ENCODE measurements at regions not wholly inside any gene's neighbourhood (a gene's known extent, or its start where the extent isn't known, plus 50 kb on each side); places are given as distances from the start of the nearest gene placed in this dataset.

DNA sequence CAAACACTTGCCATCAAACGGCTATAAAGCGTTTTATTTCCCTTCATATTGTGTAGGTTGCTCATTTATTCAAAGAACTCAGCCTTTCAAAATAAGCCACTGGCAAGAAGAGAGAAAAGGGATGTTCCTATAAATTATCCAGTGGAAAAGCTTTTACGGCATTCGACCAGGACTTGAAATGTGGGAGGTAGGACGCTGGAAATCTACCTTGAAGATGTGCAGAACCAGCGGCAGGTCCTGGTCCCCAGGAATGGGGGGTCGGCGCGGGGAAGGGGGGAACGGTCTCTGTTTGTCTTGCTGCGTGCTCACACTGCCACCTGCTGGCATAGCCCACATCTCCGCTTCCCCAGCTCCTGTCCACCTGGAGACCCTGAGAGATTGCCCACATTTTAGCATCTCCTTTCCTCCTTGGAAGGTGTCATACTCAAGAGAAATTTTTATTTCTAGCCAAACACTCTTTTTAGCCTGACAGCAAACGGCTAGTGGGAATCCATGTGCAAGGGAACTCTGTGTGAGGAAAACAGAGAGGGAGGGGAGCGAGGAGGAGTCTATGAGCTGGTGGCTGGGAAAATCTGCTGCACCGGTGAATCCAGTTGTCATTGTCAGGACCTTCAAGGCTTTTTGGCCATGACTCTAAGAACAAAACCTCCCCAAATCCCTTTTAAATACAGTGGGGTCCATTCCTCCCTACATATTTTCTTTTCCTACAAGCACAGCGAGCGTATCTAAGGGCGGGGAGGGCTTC, 349.0 kb upstream of the PKDCC start:
- Histone ChIP-seq H3K27ac (ENCODE audit: low read depth in 1 of 2, low read length in 2 of 2) (no peak overlapping the region), H2AFZ (ENCODE audit: insufficient read depth, low read depth, low read length, poor library complexity, severe bottlenecking) (no peak overlapping the region), H3K79me2 (ENCODE audit: insufficient read depth, low read length) (no peaks in the 10 kb centered on the region), H3K9ac (ENCODE audit: insufficient read depth, low read length, poor library complexity, severe bottlenecking) (no peak overlapping the region), H3K4me1 (ENCODE audit: control insufficient read depth in 1 of 2, insufficient read depth in 2 of 2, low read length in 2 of 2) (peaks cover 3 to 7% of the 10 kb centered on the region in 2 donors), H3K4me2 (replicated peaks; ENCODE audit: extremely low read depth, low read length, poor library complexity, severe bottlenecking) (no peak overlapping the region), H3K9me3 (replicated peaks in 1 of 2; ENCODE audit: control insufficient read depth in 1 of 2, insufficient read depth in 1 of 2, low read length in 2 of 2) (no peaks in the 10 kb centered on the region), H4K20me1 (ENCODE audit: insufficient read depth, low read length) (no peaks in the 10 kb centered on the region), H3K36me3 (replicated peaks in 1 of 2; ENCODE audit: control insufficient read depth in 1 of 2, insufficient read depth in 2 of 2, low read length in 2 of 2) (no peaks in the 10 kb centered on the region), H3K4me3 (replicated peaks in 1 of 3; ENCODE audit: low read depth in 2 of 3, low read length in 3 of 3) (no peak overlapping the region), H3K27me3 (ENCODE audit: control insufficient read depth in 2 of 2, insufficient read depth in 2 of 2, low read length in 2 of 2) (no peaks in the 10 kb centered on the region)
- no peak for DNase-seq
- peaks cover 3 to 4% (median 3%) of the 10 kb centered on the region in 3 donors for H3K27me3 Mint-ChIP-seq (ENCODE audit: low read depth in 3 of 3)
- no peaks in the 10 kb centered on the region for H3K36me3 Mint-ChIP-seq
- H3K4me3 Mint-ChIP-seq, result peak overlapping the region; percentile 36 to 40
- no peak overlapping the region for H3K27ac Mint-ChIP-seq
- 29% methylated on average over 5 of the region's 18 CpGs for WGBS (ENCODE audit: insufficient coverage)
- peaks cover 12% of the 10 kb centered on the region for H3K4me1 Mint-ChIP-seq
- H3K9me3 Mint-ChIP-seq, result peaks cover 0 to 1% (median 0%) of the 10 kb centered on the region in 7 donors
- intact Hi-C loops (cut with micrococcal nuclease), result loop anchor here in 1 of 2 donors (10.0 kb wide), 1 partner anchor 1784 kb away; no protein-coding TSS in a partner anchor
- TF ChIP-seq, protein P1, sequence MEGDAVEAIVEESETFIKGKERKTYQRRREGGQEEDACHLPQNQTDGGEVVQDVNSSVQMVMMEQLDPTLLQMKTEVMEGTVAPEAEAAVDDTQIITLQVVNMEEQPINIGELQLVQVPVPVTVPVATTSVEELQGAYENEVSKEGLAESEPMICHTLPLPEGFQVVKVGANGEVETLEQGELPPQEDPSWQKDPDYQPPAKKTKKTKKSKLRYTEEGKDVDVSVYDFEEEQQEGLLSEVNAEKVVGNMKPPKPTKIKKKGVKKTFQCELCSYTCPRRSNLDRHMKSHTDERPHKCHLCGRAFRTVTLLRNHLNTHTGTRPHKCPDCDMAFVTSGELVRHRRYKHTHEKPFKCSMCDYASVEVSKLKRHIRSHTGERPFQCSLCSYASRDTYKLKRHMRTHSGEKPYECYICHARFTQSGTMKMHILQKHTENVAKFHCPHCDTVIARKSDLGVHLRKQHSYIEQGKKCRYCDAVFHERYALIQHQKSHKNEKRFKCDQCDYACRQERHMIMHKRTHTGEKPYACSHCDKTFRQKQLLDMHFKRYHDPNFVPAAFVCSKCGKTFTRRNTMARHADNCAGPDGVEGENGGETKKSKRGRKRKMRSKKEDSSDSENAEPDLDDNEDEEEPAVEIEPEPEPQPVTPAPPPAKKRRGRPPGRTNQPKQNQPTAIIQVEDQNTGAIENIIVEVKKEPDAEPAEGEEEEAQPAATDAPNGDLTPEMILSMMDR (IDR thresholded peaks at IDR 0.05), result peak; percentile 59

DNA sequence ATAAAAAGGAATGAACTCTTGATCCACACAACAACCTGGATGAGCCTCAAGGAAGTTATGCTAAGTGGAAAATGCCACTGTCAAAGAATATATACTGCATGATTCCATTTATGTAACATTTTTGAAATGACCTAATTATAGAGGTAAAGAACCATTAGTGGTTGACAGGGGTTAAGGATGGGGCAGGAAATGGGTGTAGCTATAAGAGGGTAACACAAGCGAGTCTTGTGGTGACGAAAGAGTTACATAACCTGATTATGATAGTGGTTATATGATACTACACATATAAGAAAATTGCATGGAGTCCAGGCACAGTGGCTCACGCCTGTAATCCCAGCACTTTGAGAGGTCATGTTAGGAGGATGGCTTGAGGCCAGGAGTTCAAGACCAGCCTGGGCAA, 346.6 kb upstream of the PKDCC start:
- Mint-ChIP-seq H3K9me3 (no peaks in the 10 kb centered on the region), H3K36me3 (no peaks in the 10 kb centered on the region), H3K27ac (peak overlapping the region in 1 of 7 donors; percentile 8), H3K4me1 (peaks cover 12% of the 10 kb centered on the region), H3K27me3 (ENCODE audit: low read depth in 3 of 3) (peaks cover 0 to 4% (median 3%) of the 10 kb centered on the region in 3 donors), H3K4me3 (no peak overlapping the region)
- WGBS (ENCODE audit: insufficient coverage), result no CpG with 5 or more reads among the region's 3 CpGs
- DNase-seq, result no peak
- no peak overlapping the region for H2AFZ ChIP-seq (ENCODE audit: insufficient read depth, low read depth, low read length, poor library complexity, severe bottlenecking)
- no peak overlapping the region for H3K9ac ChIP-seq (ENCODE audit: insufficient read depth, low read length, poor library complexity, severe bottlenecking)
- H4K20me1 ChIP-seq (ENCODE audit: insufficient read depth, low read length), result no peaks in the 10 kb centered on the region
- no peak overlapping the region for H3K27ac ChIP-seq (ENCODE audit: low read depth in 1 of 2, low read length in 2 of 2)
- H3K4me3 ChIP-seq (replicated peaks in 1 of 3; ENCODE audit: low read depth in 2 of 3, low read length in 3 of 3), result no peak overlapping the region
- no peaks in the 10 kb centered on the region for H3K9me3 ChIP-seq (replicated peaks in 1 of 2; ENCODE audit: control insufficient read depth in 1 of 2, insufficient read depth in 1 of 2, low read length in 2 of 2)
- TF ChIP-seq, protein P1 (IDR thresholded peaks at IDR 0.05), result no peak
- H3K36me3 ChIP-seq (replicated peaks in 1 of 2; ENCODE audit: control insufficient read depth in 1 of 2, insufficient read depth in 2 of 2, low read length in 2 of 2), result no peaks in the 10 kb centered on the region
- no peaks in the 10 kb centered on the region for H3K27me3 ChIP-seq (ENCODE audit: control insufficient read depth in 2 of 2, insufficient read depth in 2 of 2, low read length in 2 of 2)
- intact Hi-C loops (cut with micrococcal nuclease), result no loop called here
- H3K79me2 ChIP-seq (ENCODE audit: insufficient read depth, low read length), result no peaks in the 10 kb centered on the region
- peaks cover 3 to 7% of the 10 kb centered on the region in 2 donors for H3K4me1 ChIP-seq (ENCODE audit: control insufficient read depth in 1 of 2, insufficient read depth in 2 of 2, low read length in 2 of 2)
- no peak overlapping the region for H3K4me2 ChIP-seq (replicated peaks; ENCODE audit: extremely low read depth, low read length, poor library complexity, severe bottlenecking)
